ENCODE measurements at regions not wholly inside any gene's neighbourhood (a gene's known extent, or its start where the extent isn't known, plus 50 kb on each side); places are given as distances from the start of the nearest gene placed in this dataset.

DNA sequence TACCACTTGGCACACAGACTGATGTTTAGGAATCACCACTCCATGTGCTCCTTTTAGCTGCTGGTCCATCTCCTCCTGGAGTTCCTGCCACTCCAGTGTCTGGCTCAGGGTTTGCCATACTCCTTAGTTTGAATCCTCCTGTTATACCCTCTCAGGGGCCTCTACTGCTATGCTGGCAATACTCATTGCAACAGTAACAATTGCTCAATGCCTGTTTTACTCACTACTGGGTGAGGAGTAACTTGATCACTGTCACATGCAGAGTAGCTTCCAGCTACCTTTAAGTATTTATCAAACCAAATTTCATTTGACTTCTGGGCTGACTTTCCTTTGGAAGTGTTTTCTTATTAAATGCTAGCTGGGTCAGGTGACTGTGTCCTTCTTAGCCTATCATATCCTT lies 107.2 kb upstream of the WLS start:
- TF ChIP-seq EZH2 (IDR thresholded peaks at IDR 0.05; ENCODE audit: insufficient read depth, low read length) (no peak), CTCF (IDR thresholded peaks at IDR 0.05; ENCODE audit: insufficient read depth, low read depth, low read length) (no peak)

Data from astrocyte (in vitro differentiated cells and primary cell).